ENCODE measurements at regions not wholly inside any gene's neighbourhood (a gene's known extent, or its start where the extent isn't known, plus 50 kb on each side); places are given as distances from the start of the nearest gene placed in this dataset.

DNA sequence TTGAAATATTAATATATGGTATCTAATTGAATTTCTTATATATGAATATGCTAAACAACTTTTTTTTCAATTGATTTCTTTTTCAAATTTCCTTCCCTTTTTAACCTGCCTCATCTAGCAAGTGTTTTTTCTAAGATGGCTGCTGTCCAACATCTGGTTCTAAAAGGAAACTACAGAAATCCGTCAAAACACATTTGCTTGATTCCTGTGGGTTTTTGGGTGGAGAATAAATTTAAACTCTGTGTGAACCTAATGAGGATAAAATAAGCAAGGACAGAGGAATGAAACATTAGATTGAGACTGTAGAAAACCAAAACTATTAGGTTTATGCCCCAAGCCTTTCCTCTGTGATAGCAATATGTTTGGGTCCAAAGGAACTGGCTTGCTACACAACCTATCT lies 75.5 kb upstream of the STARD3NL start:
- H3K27me3 ChIP-seq: no peaks in the 10 kb centered on the region
- H3K36me3 ChIP-seq: no peaks in the 10 kb centered on the region
- H3K4me1 ChIP-seq: no peaks in the 10 kb centered on the region
- DNase-seq: peak in 1 of 2 donors; percentile 17
- 23 to 38% (median 32%) methylated on average over 1 of the region's 1 CpG for WGBS, 5 donors
- intact Hi-C loops (cut with DNase I; ENCODE audit: low total_unique reads): loop anchor here (5.0 to 10.0 kb wide), 2 partner anchors 120 to 188 kb away; partner anchors contain the start of gene SFRP4
- peaks cover 0 to 14% (median 9%) of the 10 kb centered on the region in 4 donors for H3K9me3 ChIP-seq
- H3K4me3 ChIP-seq: no peak overlapping the region
- no peak for TF ChIP-seq POLR2A (IDR thresholded peaks at IDR 0.05)
- TF ChIP-seq EP300 (IDR thresholded peaks at IDR 0.05): no peak
- TF ChIP-seq, protein P1, sequence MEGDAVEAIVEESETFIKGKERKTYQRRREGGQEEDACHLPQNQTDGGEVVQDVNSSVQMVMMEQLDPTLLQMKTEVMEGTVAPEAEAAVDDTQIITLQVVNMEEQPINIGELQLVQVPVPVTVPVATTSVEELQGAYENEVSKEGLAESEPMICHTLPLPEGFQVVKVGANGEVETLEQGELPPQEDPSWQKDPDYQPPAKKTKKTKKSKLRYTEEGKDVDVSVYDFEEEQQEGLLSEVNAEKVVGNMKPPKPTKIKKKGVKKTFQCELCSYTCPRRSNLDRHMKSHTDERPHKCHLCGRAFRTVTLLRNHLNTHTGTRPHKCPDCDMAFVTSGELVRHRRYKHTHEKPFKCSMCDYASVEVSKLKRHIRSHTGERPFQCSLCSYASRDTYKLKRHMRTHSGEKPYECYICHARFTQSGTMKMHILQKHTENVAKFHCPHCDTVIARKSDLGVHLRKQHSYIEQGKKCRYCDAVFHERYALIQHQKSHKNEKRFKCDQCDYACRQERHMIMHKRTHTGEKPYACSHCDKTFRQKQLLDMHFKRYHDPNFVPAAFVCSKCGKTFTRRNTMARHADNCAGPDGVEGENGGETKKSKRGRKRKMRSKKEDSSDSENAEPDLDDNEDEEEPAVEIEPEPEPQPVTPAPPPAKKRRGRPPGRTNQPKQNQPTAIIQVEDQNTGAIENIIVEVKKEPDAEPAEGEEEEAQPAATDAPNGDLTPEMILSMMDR (IDR thresholded peaks at IDR 0.05): no peak
- no peak for TF ChIP-seq POLR2AphosphoS5 (IDR thresholded peaks at IDR 0.05)
- no peak overlapping the region for H3K27ac ChIP-seq

- peak in 1 of 2 donors; percentile 68 for DNase-seq
- Histone ChIP-seq H3K27ac (no peak overlapping the region), H3K27me3 (no peaks in the 10 kb centered on the region), H3K36me3 (no peaks in the 10 kb centered on the region), H3K4me1 (no peaks in the 10 kb centered on the region), H3K9me3 (no peaks in the 10 kb centered on the region), H3K4me3 (no peak overlapping the region)
- intact Hi-C loops (cut with DNase I; ENCODE audit: low total_unique reads): loop anchor here (10.0 kb wide), 1 partner anchor 191 kb away; the partner anchor contains the start of gene SFRP4
- TF ChIP-seq EP300 (IDR thresholded peaks at IDR 0.05): no peak
- TF ChIP-seq, protein P1 (IDR thresholded peaks at IDR 0.05): peak in 5 of 7 experiments; percentile 30 to 73 (median 51)
- WGBS, 5 donors: 17 to 26% (median 19%) methylated on average over 5 of the region's 5 CpGs
Measured at GRCh38 chr7:38105874-38106483, 72.1 kb upstream of the STARD3NL start.

DNA sequence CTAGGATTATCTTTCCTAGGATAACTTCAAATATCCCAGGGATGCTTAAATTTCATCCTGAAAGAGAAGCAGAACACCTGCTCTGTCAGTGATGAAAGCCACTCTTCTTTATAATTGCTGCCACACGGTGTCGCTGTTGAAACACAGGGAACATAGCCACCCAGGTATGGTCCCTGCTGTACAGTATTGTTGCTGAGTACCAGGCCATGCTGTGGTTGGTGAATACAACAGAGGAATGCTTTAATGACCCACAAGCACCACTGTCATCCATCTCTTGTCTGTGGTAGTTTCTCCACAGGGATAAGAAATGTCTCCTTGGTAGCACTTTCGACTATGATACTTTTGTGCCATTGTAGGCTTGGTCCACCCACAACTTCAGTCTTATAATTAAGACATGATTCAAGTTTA lies 70.6 kb upstream of the STARD3NL start:
- TF ChIP-seq EP300 (IDR thresholded peaks at IDR 0.05) (no peak), POLR2AphosphoS5 (IDR thresholded peaks at IDR 0.05) (no peak)
- TF ChIP-seq, protein P1 (IDR thresholded peaks at IDR 0.05): peak in 5 of 7 experiments; percentile 58 to 75 (median 71)
- Histone ChIP-seq H3K27ac (no peak overlapping the region), H3K27me3 (no peaks in the 10 kb centered on the region), H3K4me3 (no peak overlapping the region), H3K9me3 (no peaks in the 10 kb centered on the region), H3K4me1 (no peaks in the 10 kb centered on the region), H3K36me3 (no peaks in the 10 kb centered on the region)
- intact Hi-C loops (cut with DNase I; ENCODE audit: low total_unique reads): loop anchor here (10.0 kb wide), 1 partner anchor 193 kb away; the partner anchor contains the start of gene SFRP4
- WGBS, 5 donors: 19 to 28% (median 25%) methylated on average over 3 of the region's 3 CpGs
- DNase-seq: peak; percentile 69 to 84

- TF ChIP-seq POLR2AphosphoS5 (IDR thresholded peaks at IDR 0.05) (no peak), POLR2A (IDR thresholded peaks at IDR 0.05) (no peak), EP300 (IDR thresholded peaks at IDR 0.05) (no peak)
- TF ChIP-seq, protein P1 (IDR thresholded peaks at IDR 0.05): no peak
Measured at GRCh38 chr7:38112075-38112474, 66.0 kb upstream of the STARD3NL start.

More at GRCh38 chr7:38112075-38112474, 66.0 kb upstream of the STARD3NL start:
- no peak for DNase-seq
- no peaks in the 10 kb centered on the region for H3K36me3 ChIP-seq
- H3K4me3 ChIP-seq: no peak overlapping the region
- H3K27me3 ChIP-seq: no peaks in the 10 kb centered on the region
- 65 to 82% (median 73%) methylated on average over 2 of the region's 2 CpGs for WGBS, 5 donors
- no peak overlapping the region for H3K27ac ChIP-seq
- no peaks in the 10 kb centered on the region for H3K9me3 ChIP-seq
- intact Hi-C loops (cut with DNase I; ENCODE audit: low total_unique reads): no loop called here
- no peaks in the 10 kb centered on the region for H3K4me1 ChIP-seq

All from stomach (tissue), 8 donors.